Epithelial cell of proximal tubule (primary cell): ENCODE measurements at regions not wholly inside any gene's neighbourhood (a gene's known extent, or its start where the extent isn't known, plus 50 kb on each side); places are given as distances from the start of the nearest gene placed in this dataset.

Experiments used
- DNase-seq: peaks from one replicate; pipeline ENCODE4 v3.0.0-alpha.2; 2011; ENCODE audit warnings: low read depth
- H3K4me3 ChIP-seq: 2 replicates; pipeline ENCODE4 v1.5.1; 2011; ENCODE audit warnings: low read depth, mild to moderate bottlenecking, low read length
- TF ChIP-seq, protein P1 (sequence below): conservative IDR thresholded peaks from 2 replicates; pipeline ENCODE4 v1.5.1; 2012; ENCODE audit warnings: low read depth, mild to moderate bottlenecking, low read length

GRCh38 chr1:99540744-99541143 is 105.2 kb upstream of the PALMD start:
- no peak overlapping the region for H3K4me3 ChIP-seq
- no peak for DNase-seq
- TF ChIP-seq, protein P1, sequence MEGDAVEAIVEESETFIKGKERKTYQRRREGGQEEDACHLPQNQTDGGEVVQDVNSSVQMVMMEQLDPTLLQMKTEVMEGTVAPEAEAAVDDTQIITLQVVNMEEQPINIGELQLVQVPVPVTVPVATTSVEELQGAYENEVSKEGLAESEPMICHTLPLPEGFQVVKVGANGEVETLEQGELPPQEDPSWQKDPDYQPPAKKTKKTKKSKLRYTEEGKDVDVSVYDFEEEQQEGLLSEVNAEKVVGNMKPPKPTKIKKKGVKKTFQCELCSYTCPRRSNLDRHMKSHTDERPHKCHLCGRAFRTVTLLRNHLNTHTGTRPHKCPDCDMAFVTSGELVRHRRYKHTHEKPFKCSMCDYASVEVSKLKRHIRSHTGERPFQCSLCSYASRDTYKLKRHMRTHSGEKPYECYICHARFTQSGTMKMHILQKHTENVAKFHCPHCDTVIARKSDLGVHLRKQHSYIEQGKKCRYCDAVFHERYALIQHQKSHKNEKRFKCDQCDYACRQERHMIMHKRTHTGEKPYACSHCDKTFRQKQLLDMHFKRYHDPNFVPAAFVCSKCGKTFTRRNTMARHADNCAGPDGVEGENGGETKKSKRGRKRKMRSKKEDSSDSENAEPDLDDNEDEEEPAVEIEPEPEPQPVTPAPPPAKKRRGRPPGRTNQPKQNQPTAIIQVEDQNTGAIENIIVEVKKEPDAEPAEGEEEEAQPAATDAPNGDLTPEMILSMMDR: no peak

DNA sequence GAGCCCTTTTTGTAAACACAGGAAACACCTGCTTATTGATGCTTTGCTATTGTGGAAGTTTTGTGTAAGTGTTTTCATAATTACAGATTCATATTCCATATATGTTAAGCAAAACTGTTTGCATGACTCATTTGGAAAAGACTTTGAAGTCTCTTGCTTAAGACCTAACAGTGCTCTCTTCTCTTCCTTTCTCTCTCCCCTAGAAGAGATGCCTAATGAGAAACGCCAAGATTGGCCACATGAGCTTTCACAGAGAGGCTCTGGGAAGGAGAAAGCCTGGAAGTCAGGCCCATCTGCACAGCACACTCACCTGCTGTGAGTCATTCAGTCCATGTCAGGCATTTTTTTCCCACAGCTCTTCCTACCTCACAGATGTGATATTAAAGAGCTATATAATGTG is 101.6 kb upstream of the PALMD start:
- TF ChIP-seq, protein P1: no peak
- DNase-seq: peak; percentile 33
- no peak overlapping the region for H3K4me3 ChIP-seq

DNA sequence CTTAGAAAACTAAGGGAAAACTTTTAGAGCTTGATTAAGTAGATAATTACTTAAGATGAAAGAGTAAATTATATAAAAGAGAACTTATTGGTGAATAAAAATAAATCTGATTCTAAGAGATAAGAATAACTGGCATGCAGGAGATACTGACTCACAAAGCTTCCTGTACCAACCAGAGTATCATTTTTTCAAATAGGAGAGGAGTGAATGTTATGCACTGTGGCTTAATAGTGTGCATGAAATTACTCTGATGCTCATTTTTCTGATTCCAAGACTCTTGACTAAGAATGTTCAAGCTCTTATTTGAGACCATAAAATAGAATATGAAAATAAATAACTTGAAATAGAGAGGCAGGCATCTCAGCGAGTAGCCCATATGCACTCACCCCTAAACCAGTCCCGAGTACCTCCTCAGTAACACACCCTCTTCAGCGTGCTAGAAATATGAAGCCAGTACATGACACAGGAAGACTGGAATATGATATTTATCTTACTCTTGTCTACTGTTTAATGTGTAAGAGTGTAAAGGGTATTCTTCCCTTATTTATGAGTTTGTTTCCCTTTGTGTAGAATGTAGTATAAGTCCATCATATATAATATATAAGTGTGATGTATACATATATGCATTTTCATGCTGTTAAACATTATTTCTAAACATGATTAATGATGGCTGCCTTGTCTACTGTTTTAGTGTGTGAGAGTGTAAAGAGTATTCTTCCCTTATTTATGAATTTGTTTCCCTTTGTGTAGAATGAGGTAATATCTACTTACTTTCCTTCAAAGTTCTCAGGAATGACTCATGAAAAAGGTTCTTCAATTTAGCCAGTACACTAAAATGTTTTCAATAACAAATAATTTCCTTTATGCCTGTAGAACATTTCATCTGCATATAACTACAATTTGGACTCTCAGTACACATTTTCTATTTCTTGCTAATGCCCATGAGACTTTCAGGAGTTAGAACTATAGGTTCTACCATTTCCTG is 99.2 kb upstream of the PALMD start:
- DNase-seq: no peak
- no peak overlapping the region for H3K4me3 ChIP-seq

GRCh38 chr1:99548943-99549605 is 96.8 kb upstream of the PALMD start:
- no peak for DNase-seq
- no peak overlapping the region for H3K4me3 ChIP-seq

More for the DNA sequence above, 99.2 kb upstream of the PALMD start:
- TF ChIP-seq, protein P1: no peak

DNA sequence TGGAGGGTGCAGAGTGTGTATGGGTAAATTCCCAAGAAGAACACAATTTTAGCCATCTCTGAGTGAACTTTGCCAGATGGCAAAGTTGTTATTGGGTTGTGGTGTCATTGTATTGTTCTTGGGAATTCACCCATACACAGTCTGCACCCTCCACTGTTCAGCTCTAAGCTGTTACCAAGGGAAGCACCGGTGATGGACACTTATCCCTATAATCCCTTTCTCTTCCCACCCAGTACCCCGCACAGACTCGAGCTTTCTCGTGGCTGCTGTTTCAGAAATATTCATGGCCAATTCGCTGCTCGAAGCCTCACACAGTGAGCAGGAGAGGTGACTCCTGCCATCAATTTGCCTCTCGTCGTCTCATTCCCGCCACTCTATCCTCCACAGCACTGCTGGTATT is 95.7 kb upstream of the PALMD start:
- TF ChIP-seq, protein P1: no peak
- no peak for DNase-seq
- H3K4me3 ChIP-seq: no peak overlapping the region

More at GRCh38 chr1:99548943-99549605, 96.8 kb upstream of the PALMD start:
- TF ChIP-seq, protein P1: no peak

DNA sequence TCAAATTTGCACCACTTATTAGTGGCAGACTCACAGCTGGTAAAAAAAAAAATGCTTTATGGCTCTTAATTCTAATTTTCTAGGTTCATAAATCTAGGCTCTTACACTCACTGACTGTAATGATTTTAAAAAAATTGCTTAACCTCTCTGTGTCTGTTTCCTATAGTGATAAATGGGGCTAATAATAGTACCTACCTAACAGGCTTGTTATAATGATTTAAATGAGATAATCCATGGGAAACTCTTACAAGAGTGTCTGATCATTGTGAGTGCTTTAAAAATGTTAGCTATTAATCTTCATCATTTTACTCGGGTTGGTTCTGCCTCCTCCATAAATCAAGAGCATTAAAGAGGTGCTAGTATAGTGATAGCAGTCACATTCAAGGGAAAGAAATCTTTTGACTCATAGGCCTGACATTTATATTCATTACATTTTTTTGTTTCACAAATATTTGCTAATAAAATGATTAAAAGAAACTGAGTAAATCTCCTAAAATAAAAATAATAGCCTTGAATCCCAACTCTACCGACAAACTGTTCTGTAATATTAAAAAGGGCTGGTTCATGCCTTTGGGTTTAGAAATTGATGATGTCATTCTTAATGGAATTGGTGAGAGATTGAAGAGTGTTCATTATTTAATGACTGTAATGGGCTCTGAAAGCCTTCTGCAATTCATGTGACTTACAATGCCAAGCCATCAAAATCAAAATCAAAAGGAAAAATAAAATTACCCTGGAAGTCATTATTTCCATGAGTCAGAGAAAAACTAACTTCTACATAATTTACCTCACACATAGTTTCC is 93.9 kb upstream of the PALMD start:
- H3K4me3 ChIP-seq: no peak overlapping the region
- TF ChIP-seq, protein P1: no peak
- no peak for DNase-seq
